Transverse colon (tissue), 4 donors: ENCODE measurements at regions not wholly inside any gene's neighbourhood (a gene's known extent, or its start where the extent isn't known, plus 50 kb on each side); places are given as distances from the start of the nearest gene placed in this dataset.

ENCODE experiments used
- DNase-seq: peaks from one replicate; pipeline ENCODE4 v3.0.0-alpha.2; 2019
- H3K27ac ChIP-seq, 4 donors: fragments of 200-600 bp; sonication (generic); 2 replicates each; pipeline ENCODE4 v1.5.1; 2016 to 2018; ENCODE audit warnings: inconsistent platforms in 4 of 4
- H3K27me3 ChIP-seq: fragments of 200-600 bp; sonication (generic); 2 replicates; pipeline ENCODE4 v1.5.1; 2017; ENCODE audit warnings: inconsistent platforms
- H3K36me3 ChIP-seq, 4 donors: fragments of 200-600 bp; sonication (generic); 2 replicates each; pipeline ENCODE4 v1.5.1; 2017 to 2019; ENCODE audit warnings: inconsistent platforms in 4 of 4
- H3K4me1 ChIP-seq, 4 donors: fragments of 200-600 bp; sonication (generic); 2 replicates each; pipeline ENCODE4 v1.5.1; 2017 to 2020; ENCODE audit warnings: inconsistent platforms in 4 of 4
- H3K4me3 ChIP-seq, 4 donors: fragments of 200-600 bp; sonication (generic); 1 replicate in 1 of 4; 2 replicates in 3 of 4; pipeline versions ENCODE4 v1.5.1 to v1.6.1; 2017 to 2019; ENCODE audit warnings: inconsistent platforms in 4 of 4
- H3K9me3 ChIP-seq, 2 donors: fragments of 200-600 bp; sonication (generic); 2 replicates each; pipeline ENCODE4 v1.5.1; 2017 to 2019; ENCODE audit warnings: inconsistent platforms in 2 of 2
- EP300 ChIP-seq: sonication (generic); formaldehyde crosslinking; IDR thresholded peaks from one replicate; pipeline ENCODE4 v1.6.1; 2017; ENCODE audit warnings: antibody characterized with exemption, low read depth
- POLR2A ChIP-seq: fragments of 450-650 bp; IDR thresholded peaks from one replicate; pipeline ENCODE4 v1.6.1; 2016; ENCODE audit warnings: antibody characterized with exemption, mild to moderate bottlenecking, moderate library complexity
- POLR2AphosphoS5 ChIP-seq, 3 donors: sonication (generic); formaldehyde crosslinking; IDR thresholded peaks; one replicate each; pipeline ENCODE4 v1.6.1; 2016; ENCODE audit warnings: antibody characterized with exemption in 3 of 3
- WGBS, 2 donors: methylation state at CpG; one replicate each; pipeline ENCODE4 v1.1.5; 2018; ENCODE audit warnings: low coverage in 1 of 2; 5-methylcytosine and 5-hydroxymethylcytosine counted together
- in situ Hi-C, 4 donors: fragments of 200-750 bp; cut with MboI; loops; one replicate each; pipeline versions ENCODE4 v1.15.0 to v1.15.1; 2017; ENCODE audit warnings: low sequenced_read_pairs in 3 of 4, low pct_ligation_motif_present in 1 of 4, low pct_unique_long_range_greater_than_20kb in 1 of 4
- intact Hi-C: fragments of 100-400 bp; cut with DNase I; formaldehyde crosslinking; loops from one replicate; pipeline ENCODE4 v1.15.1; 2023; ENCODE audit warnings: low total_unique reads
- TF ChIP-seq, protein P1 (sequence below), 5 experiments: fragments of 200-600 bp in 3 of 5; fragments of 450-650 bp in 2 of 5; sonication (generic) in 3 of 5; IDR thresholded peaks; 1 replicate in 2 of 5; 2 replicates in 3 of 5; pipeline ENCODE4 v1.5.1; 2016 to 2017; ENCODE audit warnings: antibody characterized with exemption in 5 of 5, inconsistent platforms in 3 of 5, mild to moderate bottlenecking in 2 of 5, moderate library complexity in 1 of 5

GRCh38 chr5:117236941-117237340, 662.3 kb upstream of the SEMA6A start:
- no peak for TF ChIP-seq EP300
- no peak for TF ChIP-seq POLR2AphosphoS5 (IDR thresholded peaks at IDR 0.05)
- TF ChIP-seq POLR2A: no peak
- TF ChIP-seq, protein P1, sequence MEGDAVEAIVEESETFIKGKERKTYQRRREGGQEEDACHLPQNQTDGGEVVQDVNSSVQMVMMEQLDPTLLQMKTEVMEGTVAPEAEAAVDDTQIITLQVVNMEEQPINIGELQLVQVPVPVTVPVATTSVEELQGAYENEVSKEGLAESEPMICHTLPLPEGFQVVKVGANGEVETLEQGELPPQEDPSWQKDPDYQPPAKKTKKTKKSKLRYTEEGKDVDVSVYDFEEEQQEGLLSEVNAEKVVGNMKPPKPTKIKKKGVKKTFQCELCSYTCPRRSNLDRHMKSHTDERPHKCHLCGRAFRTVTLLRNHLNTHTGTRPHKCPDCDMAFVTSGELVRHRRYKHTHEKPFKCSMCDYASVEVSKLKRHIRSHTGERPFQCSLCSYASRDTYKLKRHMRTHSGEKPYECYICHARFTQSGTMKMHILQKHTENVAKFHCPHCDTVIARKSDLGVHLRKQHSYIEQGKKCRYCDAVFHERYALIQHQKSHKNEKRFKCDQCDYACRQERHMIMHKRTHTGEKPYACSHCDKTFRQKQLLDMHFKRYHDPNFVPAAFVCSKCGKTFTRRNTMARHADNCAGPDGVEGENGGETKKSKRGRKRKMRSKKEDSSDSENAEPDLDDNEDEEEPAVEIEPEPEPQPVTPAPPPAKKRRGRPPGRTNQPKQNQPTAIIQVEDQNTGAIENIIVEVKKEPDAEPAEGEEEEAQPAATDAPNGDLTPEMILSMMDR (IDR thresholded peaks at IDR 0.05): no peak
- H3K4me1 ChIP-seq: no peaks in the 10 kb centered on the region
- H3K27me3 ChIP-seq: no peaks in the 10 kb centered on the region
- no peak for DNase-seq
- H3K4me3 ChIP-seq: no peak overlapping the region
- no peaks in the 10 kb centered on the region for H3K9me3 ChIP-seq
- intact Hi-C loops: no loop called here
- in situ Hi-C loops: no loop called here
- no peaks in the 10 kb centered on the region for H3K36me3 ChIP-seq
- no peak overlapping the region for H3K27ac ChIP-seq
- 79 to 80% methylated on average over 3 of the region's 3 CpGs for WGBS, 2 donors

GRCh38 chr5:117235786-117236185, 661.2 kb upstream of the SEMA6A start:
- in situ Hi-C loops (no loop called here), intact Hi-C loops (no loop called here)
- Histone ChIP-seq H3K36me3 (no peaks in the 10 kb centered on the region), H3K27me3 (no peaks in the 10 kb centered on the region), H3K27ac (no peak overlapping the region), H3K4me1 (no peaks in the 10 kb centered on the region), H3K4me3 (no peak overlapping the region), H3K9me3 (no peaks in the 10 kb centered on the region)
- 55 to 66% methylated on average over 5 of the region's 5 CpGs for WGBS, 2 donors
- DNase-seq: no peak
- no peak for TF ChIP-seq EP300
- TF ChIP-seq, protein P1 (IDR thresholded peaks at IDR 0.05): no peak
- TF ChIP-seq POLR2AphosphoS5 (IDR thresholded peaks at IDR 0.05): no peak
- no peak for TF ChIP-seq POLR2A

DNA sequence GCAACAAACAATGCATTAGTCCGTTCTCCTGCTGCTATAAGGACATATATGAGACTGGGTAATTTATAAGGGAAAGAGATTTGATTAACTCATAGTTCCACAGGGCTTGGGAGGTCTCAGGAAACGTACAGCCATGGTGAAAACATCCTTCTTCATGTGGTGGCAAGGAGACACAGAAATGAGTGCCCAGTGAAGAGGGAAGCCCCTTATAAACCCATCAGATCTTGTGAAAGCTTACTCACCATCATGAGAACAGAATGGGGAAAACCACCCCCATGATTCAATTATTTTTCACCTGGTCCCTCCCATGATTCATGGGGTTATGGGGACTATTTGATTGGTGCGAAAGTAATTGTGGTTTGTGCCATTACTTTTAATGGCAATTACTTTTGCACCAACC, 655.8 kb upstream of the SEMA6A start:
- intact Hi-C loops: no loop called here
- in situ Hi-C loops: no loop called here
- Histone ChIP-seq H3K4me3 (no peak overlapping the region), H3K9me3 (no peaks in the 10 kb centered on the region), H3K4me1 (no peaks in the 10 kb centered on the region), H3K27ac (no peak overlapping the region), H3K27me3 (no peaks in the 10 kb centered on the region), H3K36me3 (no peaks in the 10 kb centered on the region)
- WGBS, 2 donors: 67 to 100% methylated on average over 1 to 3 of the region's 3 CpGs
- DNase-seq: no peak
- TF ChIP-seq POLR2A: no peak
- TF ChIP-seq POLR2AphosphoS5 (IDR thresholded peaks at IDR 0.05): no peak
- no peak for TF ChIP-seq EP300
- TF ChIP-seq, protein P1 (IDR thresholded peaks at IDR 0.05): no peak

DNA sequence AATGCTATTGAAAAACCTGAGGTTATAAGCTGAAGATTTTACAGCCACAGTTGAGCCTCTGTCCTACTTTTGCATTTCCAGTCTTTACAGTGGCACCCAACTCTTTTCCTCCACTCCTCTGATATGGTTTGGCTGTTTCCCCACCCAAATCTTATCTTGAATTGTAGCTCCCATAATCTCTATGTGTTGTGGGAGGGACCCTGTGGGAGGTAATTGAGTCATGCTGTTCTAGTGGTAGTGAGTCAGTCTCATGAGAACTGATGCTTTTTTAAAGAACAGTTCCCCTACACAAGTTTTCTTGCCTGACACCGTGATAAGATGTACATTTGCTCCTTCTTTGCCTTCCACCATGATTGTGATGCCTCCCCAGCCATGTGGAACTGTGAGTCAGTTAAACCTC, 646.1 kb upstream of the SEMA6A start:
- H3K27ac ChIP-seq: no peak overlapping the region
- WGBS, 2 donors: 0 to 85% methylated on average over 1 of the region's 1 CpG
- H3K4me1 ChIP-seq: no peaks in the 10 kb centered on the region
- H3K27me3 ChIP-seq: no peaks in the 10 kb centered on the region
- in situ Hi-C loops: no loop called here
- DNase-seq: no peak
- no peaks in the 10 kb centered on the region for H3K36me3 ChIP-seq
- TF ChIP-seq, protein P1 (IDR thresholded peaks at IDR 0.05): no peak
- TF ChIP-seq POLR2AphosphoS5 (IDR thresholded peaks at IDR 0.05) (no peak), POLR2A (no peak), EP300 (no peak)
- H3K9me3 ChIP-seq: no peaks in the 10 kb centered on the region
- intact Hi-C loops: no loop called here
- no peak overlapping the region for H3K4me3 ChIP-seq
